ENCODE measurements at regions not wholly inside any gene's neighbourhood (a gene's known extent, or its start where the extent isn't known, plus 50 kb on each side); places are given as distances from the start of the nearest gene placed in this dataset.

DNA sequence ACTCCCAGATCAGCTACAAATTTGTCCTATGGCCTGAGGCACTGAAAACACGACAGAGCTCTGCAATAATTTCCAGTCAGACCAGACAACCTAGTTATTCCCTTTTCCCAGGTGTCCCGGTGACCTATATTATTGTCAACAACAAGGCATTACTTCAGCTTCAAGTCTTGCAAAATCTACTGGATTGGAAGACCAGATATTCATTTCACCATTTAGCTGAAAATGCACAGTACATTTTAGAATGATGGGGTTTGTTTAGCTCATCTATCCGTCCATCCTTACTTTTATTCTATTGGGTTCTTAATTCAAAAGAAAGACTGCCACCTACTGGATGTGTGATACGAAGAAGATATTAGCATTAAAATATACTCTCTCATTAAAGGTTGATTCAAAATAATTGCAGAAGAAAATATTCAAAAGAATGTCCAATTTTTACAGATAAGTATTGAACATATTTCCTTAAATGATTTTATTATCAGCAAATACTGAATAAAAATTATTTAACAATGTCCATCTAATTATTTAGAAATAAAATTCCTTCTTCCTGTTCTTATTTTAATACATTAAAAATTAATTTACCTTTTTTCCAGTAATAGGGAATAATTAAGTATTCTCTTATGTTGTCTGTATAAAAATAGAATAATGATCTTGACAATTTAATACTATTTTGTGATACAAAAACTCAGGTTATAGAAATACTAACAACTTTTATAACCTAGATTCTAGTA lies 244.9 kb upstream of the LRIG3 start:
- TF ChIP-seq, protein P1, sequence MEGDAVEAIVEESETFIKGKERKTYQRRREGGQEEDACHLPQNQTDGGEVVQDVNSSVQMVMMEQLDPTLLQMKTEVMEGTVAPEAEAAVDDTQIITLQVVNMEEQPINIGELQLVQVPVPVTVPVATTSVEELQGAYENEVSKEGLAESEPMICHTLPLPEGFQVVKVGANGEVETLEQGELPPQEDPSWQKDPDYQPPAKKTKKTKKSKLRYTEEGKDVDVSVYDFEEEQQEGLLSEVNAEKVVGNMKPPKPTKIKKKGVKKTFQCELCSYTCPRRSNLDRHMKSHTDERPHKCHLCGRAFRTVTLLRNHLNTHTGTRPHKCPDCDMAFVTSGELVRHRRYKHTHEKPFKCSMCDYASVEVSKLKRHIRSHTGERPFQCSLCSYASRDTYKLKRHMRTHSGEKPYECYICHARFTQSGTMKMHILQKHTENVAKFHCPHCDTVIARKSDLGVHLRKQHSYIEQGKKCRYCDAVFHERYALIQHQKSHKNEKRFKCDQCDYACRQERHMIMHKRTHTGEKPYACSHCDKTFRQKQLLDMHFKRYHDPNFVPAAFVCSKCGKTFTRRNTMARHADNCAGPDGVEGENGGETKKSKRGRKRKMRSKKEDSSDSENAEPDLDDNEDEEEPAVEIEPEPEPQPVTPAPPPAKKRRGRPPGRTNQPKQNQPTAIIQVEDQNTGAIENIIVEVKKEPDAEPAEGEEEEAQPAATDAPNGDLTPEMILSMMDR (IDR thresholded peaks at IDR 0.05; ENCODE audit: low read depth, low read length, missing control alignments): no peak
- no peak overlapping the region for H3K4me3 ChIP-seq (ENCODE audit: low read depth, low read length)
- DNase-seq (ENCODE audit: low read depth): no peak

DNA sequence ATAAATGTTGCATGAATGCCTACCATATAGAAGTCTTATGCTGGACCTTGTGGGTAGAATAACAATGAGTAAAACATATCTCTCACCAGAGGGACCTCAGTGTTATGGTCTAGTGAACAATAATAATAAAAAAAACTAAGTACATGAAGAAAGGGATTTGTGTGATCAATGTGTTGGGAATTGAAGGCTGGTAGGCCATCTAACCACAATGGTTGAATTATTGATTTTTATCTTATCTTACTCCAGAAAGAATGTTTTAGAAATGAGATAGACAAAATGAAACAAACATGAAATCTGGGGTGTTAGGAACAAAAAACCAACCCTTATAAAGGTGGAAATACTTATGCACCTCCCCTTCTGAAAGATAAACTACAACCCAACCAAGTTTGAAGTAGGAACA lies 243.9 kb upstream of the LRIG3 start:
- TF ChIP-seq, protein P1 (IDR thresholded peaks at IDR 0.05; ENCODE audit: low read depth, low read length, missing control alignments): no peak
- H3K4me3 ChIP-seq (ENCODE audit: low read depth, low read length): no peak overlapping the region
- DNase-seq (ENCODE audit: low read depth): no peak

DNA sequence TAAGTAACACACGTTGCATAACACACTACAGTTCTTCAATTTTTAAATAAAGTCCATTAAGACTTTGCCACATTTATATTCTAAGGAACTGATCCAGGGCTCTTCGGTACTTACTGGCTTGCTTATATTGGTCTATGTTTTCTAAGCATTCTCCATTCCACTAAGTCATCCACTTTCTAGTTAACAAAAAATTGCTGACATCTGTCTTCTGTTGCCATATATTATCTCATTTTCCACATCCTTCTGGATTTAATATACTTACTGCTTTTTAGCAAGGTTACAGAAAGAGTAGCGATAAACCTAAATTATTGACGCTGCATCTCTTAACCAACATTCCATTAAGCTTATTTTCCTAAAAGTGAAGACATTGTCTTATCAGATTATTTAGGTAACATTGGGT lies 238.4 kb upstream of the LRIG3 start:
- TF ChIP-seq, protein P1 (IDR thresholded peaks at IDR 0.05; ENCODE audit: low read depth, low read length, missing control alignments): no peak
- H3K4me3 ChIP-seq (ENCODE audit: low read depth, low read length): no peak overlapping the region
- no peak for DNase-seq (ENCODE audit: low read depth)

GRCh38 chr12:59158066-59158465 lies 237.8 kb upstream of the LRIG3 start:
- no peak overlapping the region for H3K4me3 ChIP-seq (ENCODE audit: low read depth, low read length)
- TF ChIP-seq, protein P1 (IDR thresholded peaks at IDR 0.05; ENCODE audit: low read depth, low read length, missing control alignments): no peak
- DNase-seq (ENCODE audit: low read depth): no peak

- no peak overlapping the region for H3K4me3 ChIP-seq (ENCODE audit: low read depth, low read length)
- TF ChIP-seq, protein P1 (IDR thresholded peaks at IDR 0.05; ENCODE audit: low read depth, low read length, missing control alignments): no peak
- DNase-seq (ENCODE audit: low read depth): no peak
Observed at GRCh38 chr12:59155448-59155847, 235.1 kb upstream of the LRIG3 start.

- no peak for DNase-seq (ENCODE audit: low read depth)
- TF ChIP-seq, protein P1 (IDR thresholded peaks at IDR 0.05; ENCODE audit: low read depth, low read length, missing control alignments): no peak
Observed at GRCh38 chr12:59151243-59151642, 230.9 kb upstream of the LRIG3 start.

More at GRCh38 chr12:59151243-59151642, 230.9 kb upstream of the LRIG3 start:
- no peak overlapping the region for H3K4me3 ChIP-seq (ENCODE audit: low read depth, low read length)
